ENCODE measurements at regions not wholly inside any gene's neighbourhood (a gene's known extent, or its start where the extent isn't known, plus 50 kb on each side); places are given as distances from the start of the nearest gene placed in this dataset.

GRCh38 chr18:57251747-57252146 lies 100.6 kb upstream of the ST8SIA3 start:
- no peaks in the 10 kb centered on the region for H3K4me1 ChIP-seq (ENCODE audit: control insufficient read depth, insufficient read depth, low read length)
- no peaks in the 10 kb centered on the region for H3K36me3 ChIP-seq (ENCODE audit: control insufficient read depth, insufficient read depth, low read length)
- no peaks in the 10 kb centered on the region for H3K27me3 ChIP-seq (ENCODE audit: control insufficient read depth, insufficient read depth, low read length)
- no peak overlapping the region for H3K9ac ChIP-seq (ENCODE audit: low read depth, low read length)
- no peak overlapping the region for H3K4me3 ChIP-seq (ENCODE audit: low read depth, low read length)
- no peaks in the 10 kb centered on the region for H3K9me3 ChIP-seq (ENCODE audit: control insufficient read depth, insufficient read depth, low read length)

- no peaks in the 10 kb centered on the region for H3K4me1 ChIP-seq (ENCODE audit: control insufficient read depth, insufficient read depth, low read length)
- H3K9ac ChIP-seq (ENCODE audit: low read depth, low read length), result no peak overlapping the region
- H3K27me3 ChIP-seq (ENCODE audit: control insufficient read depth, insufficient read depth, low read length), result no peaks in the 10 kb centered on the region
- H3K36me3 ChIP-seq (ENCODE audit: control insufficient read depth, insufficient read depth, low read length), result no peaks in the 10 kb centered on the region
- no peak overlapping the region for H3K4me3 ChIP-seq (ENCODE audit: low read depth, low read length)
- H3K9me3 ChIP-seq (ENCODE audit: control insufficient read depth, insufficient read depth, low read length), result no peaks in the 10 kb centered on the region
Measured at GRCh38 chr18:57253903-57254302, 98.5 kb upstream of the ST8SIA3 start.

GRCh38 chr18:57258131-57258777 lies 94.1 kb upstream of the ST8SIA3 start:
- H3K4me3 ChIP-seq (ENCODE audit: low read depth, low read length), result no peak overlapping the region
- H3K4me1 ChIP-seq (ENCODE audit: control insufficient read depth, insufficient read depth, low read length), result no peaks in the 10 kb centered on the region
- H3K9me3 ChIP-seq (ENCODE audit: control insufficient read depth, insufficient read depth, low read length), result no peaks in the 10 kb centered on the region
- H3K27me3 ChIP-seq (ENCODE audit: control insufficient read depth, insufficient read depth, low read length), result no peaks in the 10 kb centered on the region
- no peaks in the 10 kb centered on the region for H3K36me3 ChIP-seq (ENCODE audit: control insufficient read depth, insufficient read depth, low read length)
- no peak overlapping the region for H3K9ac ChIP-seq (ENCODE audit: low read depth, low read length)

- Histone ChIP-seq H3K4me1 (ENCODE audit: control insufficient read depth, insufficient read depth, low read length) (no peaks in the 10 kb centered on the region), H3K36me3 (ENCODE audit: control insufficient read depth, insufficient read depth, low read length) (no peaks in the 10 kb centered on the region), H3K9ac (ENCODE audit: low read depth, low read length) (no peak overlapping the region), H3K9me3 (ENCODE audit: control insufficient read depth, insufficient read depth, low read length) (no peaks in the 10 kb centered on the region), H3K4me3 (ENCODE audit: low read depth, low read length) (no peak overlapping the region), H3K27me3 (ENCODE audit: control insufficient read depth, insufficient read depth, low read length) (no peaks in the 10 kb centered on the region)
Measured at GRCh38 chr18:57267368-57267925, 84.9 kb upstream of the ST8SIA3 start.

GRCh38 chr18:57269756-57270155 lies 82.6 kb upstream of the ST8SIA3 start:
- H3K4me3 ChIP-seq (ENCODE audit: low read depth, low read length), result no peak overlapping the region
- H3K9ac ChIP-seq (ENCODE audit: low read depth, low read length), result no peak overlapping the region
- no peaks in the 10 kb centered on the region for H3K4me1 ChIP-seq (ENCODE audit: control insufficient read depth, insufficient read depth, low read length)
- no peaks in the 10 kb centered on the region for H3K9me3 ChIP-seq (ENCODE audit: control insufficient read depth, insufficient read depth, low read length)
- no peaks in the 10 kb centered on the region for H3K27me3 ChIP-seq (ENCODE audit: control insufficient read depth, insufficient read depth, low read length)
- H3K36me3 ChIP-seq (ENCODE audit: control insufficient read depth, insufficient read depth, low read length), result no peaks in the 10 kb centered on the region

GRCh38 chr18:57270156-57270555 lies 82.2 kb upstream of the ST8SIA3 start:
- Histone ChIP-seq H3K36me3 (ENCODE audit: control insufficient read depth, insufficient read depth, low read length) (no peaks in the 10 kb centered on the region), H3K27me3 (ENCODE audit: control insufficient read depth, insufficient read depth, low read length) (no peaks in the 10 kb centered on the region), H3K4me3 (ENCODE audit: low read depth, low read length) (no peak overlapping the region), H3K9me3 (ENCODE audit: control insufficient read depth, insufficient read depth, low read length) (no peaks in the 10 kb centered on the region), H3K4me1 (ENCODE audit: control insufficient read depth, insufficient read depth, low read length) (no peaks in the 10 kb centered on the region), H3K9ac (ENCODE audit: low read depth, low read length) (no peak overlapping the region)

- Histone ChIP-seq H3K36me3 (ENCODE audit: control insufficient read depth, insufficient read depth, low read length) (no peaks in the 10 kb centered on the region), H3K9me3 (ENCODE audit: control insufficient read depth, insufficient read depth, low read length) (no peaks in the 10 kb centered on the region), H3K9ac (ENCODE audit: low read depth, low read length) (no peak overlapping the region), H3K4me3 (ENCODE audit: low read depth, low read length) (no peak overlapping the region), H3K4me1 (ENCODE audit: control insufficient read depth, insufficient read depth, low read length) (no peaks in the 10 kb centered on the region), H3K27me3 (ENCODE audit: control insufficient read depth, insufficient read depth, low read length) (peaks cover 2% of the 10 kb centered on the region)
Measured at GRCh38 chr18:57273194-57273593, 79.2 kb upstream of the ST8SIA3 start.

GRCh38 chr18:57275111-57275510 lies 77.2 kb upstream of the ST8SIA3 start:
- Histone ChIP-seq H3K27me3 (ENCODE audit: control insufficient read depth, insufficient read depth, low read length) (peaks cover 2% of the 10 kb centered on the region), H3K9ac (ENCODE audit: low read depth, low read length) (no peak overlapping the region), H3K4me1 (ENCODE audit: control insufficient read depth, insufficient read depth, low read length) (no peaks in the 10 kb centered on the region), H3K36me3 (ENCODE audit: control insufficient read depth, insufficient read depth, low read length) (no peaks in the 10 kb centered on the region), H3K4me3 (ENCODE audit: low read depth, low read length) (no peak overlapping the region), H3K9me3 (ENCODE audit: control insufficient read depth, insufficient read depth, low read length) (no peaks in the 10 kb centered on the region)

GRCh38 chr18:57276829-57277228 lies 75.5 kb upstream of the ST8SIA3 start:
- Histone ChIP-seq H3K4me3 (ENCODE audit: low read depth, low read length) (no peak overlapping the region), H3K36me3 (ENCODE audit: control insufficient read depth, insufficient read depth, low read length) (no peaks in the 10 kb centered on the region), H3K4me1 (ENCODE audit: control insufficient read depth, insufficient read depth, low read length) (no peaks in the 10 kb centered on the region), H3K9me3 (ENCODE audit: control insufficient read depth, insufficient read depth, low read length) (no peaks in the 10 kb centered on the region), H3K9ac (ENCODE audit: low read depth, low read length) (no peak overlapping the region), H3K27me3 (ENCODE audit: control insufficient read depth, insufficient read depth, low read length) (peaks cover 2% of the 10 kb centered on the region)

- H3K4me1 ChIP-seq (ENCODE audit: control insufficient read depth, insufficient read depth, low read length), result no peaks in the 10 kb centered on the region
- H3K9me3 ChIP-seq (ENCODE audit: control insufficient read depth, insufficient read depth, low read length), result no peaks in the 10 kb centered on the region
- H3K4me3 ChIP-seq (ENCODE audit: low read depth, low read length), result no peak overlapping the region
- H3K9ac ChIP-seq (ENCODE audit: low read depth, low read length), result no peak overlapping the region
- peaks cover 2% of the 10 kb centered on the region for H3K27me3 ChIP-seq (ENCODE audit: control insufficient read depth, insufficient read depth, low read length)
- H3K36me3 ChIP-seq (ENCODE audit: control insufficient read depth, insufficient read depth, low read length), result no peaks in the 10 kb centered on the region
Measured at GRCh38 chr18:57278933-57279332, 73.4 kb upstream of the ST8SIA3 start.

GRCh38 chr18:57281519-57281918 lies 70.8 kb upstream of the ST8SIA3 start:
- no peak overlapping the region for H3K9ac ChIP-seq (ENCODE audit: low read depth, low read length)
- H3K4me1 ChIP-seq (ENCODE audit: control insufficient read depth, insufficient read depth, low read length), result no peaks in the 10 kb centered on the region
- no peaks in the 10 kb centered on the region for H3K9me3 ChIP-seq (ENCODE audit: control insufficient read depth, insufficient read depth, low read length)
- H3K4me3 ChIP-seq (ENCODE audit: low read depth, low read length), result no peak overlapping the region
- H3K36me3 ChIP-seq (ENCODE audit: control insufficient read depth, insufficient read depth, low read length), result no peaks in the 10 kb centered on the region
- H3K27me3 ChIP-seq (ENCODE audit: control insufficient read depth, insufficient read depth, low read length), result no peaks in the 10 kb centered on the region

GRCh38 chr18:57286949-57287348 lies 65.4 kb upstream of the ST8SIA3 start:
- H3K27me3 ChIP-seq (ENCODE audit: control insufficient read depth, insufficient read depth, low read length), result no peaks in the 10 kb centered on the region
- H3K4me1 ChIP-seq (ENCODE audit: control insufficient read depth, insufficient read depth, low read length), result no peaks in the 10 kb centered on the region
- H3K9ac ChIP-seq (ENCODE audit: low read depth, low read length), result no peak overlapping the region
- H3K36me3 ChIP-seq (ENCODE audit: control insufficient read depth, insufficient read depth, low read length), result no peaks in the 10 kb centered on the region
- no peak overlapping the region for H3K4me3 ChIP-seq (ENCODE audit: low read depth, low read length)
- H3K9me3 ChIP-seq (ENCODE audit: control insufficient read depth, insufficient read depth, low read length), result no peaks in the 10 kb centered on the region

Data from iPS-15b (cell line).